GM10266 (cell line): ENCODE measurements at regions not wholly inside any gene's neighbourhood (a gene's known extent, or its start where the extent isn't known, plus 50 kb on each side); places are given as distances from the start of the nearest gene placed in this dataset.

ENCODE experiments used
- DNase-seq: peaks from one replicate; pipeline ENCODE4 v3.0.0; 2012; ENCODE audit errors: extremely low spot score
- CTCF ChIP-seq: IDR thresholded peaks from 2 replicates; pipeline ENCODE4 v1.5.1; 2012; ENCODE audit warnings: mild to moderate bottlenecking, low read depth; ENCODE audit not compliant: control insufficient read depth, insufficient read depth; ENCODE audit errors: missing control alignments

- TF ChIP-seq CTCF, result no peak
- DNase-seq, result no peak
These were observed 977.7 kb downstream of the JRKL start for GRCh38 chr11:97367406-97368083.

- no peak for DNase-seq
- TF ChIP-seq CTCF, result no peak
These were observed 999.5 kb downstream of the JRKL start for GRCh38 chr11:97389270-97389669.

- TF ChIP-seq CTCF, result no peak
- no peak for DNase-seq
These were observed 1008.4 kb downstream of the JRKL start for GRCh38 chr11:97398246-97398645.

GRCh38 chr11:97409141-97409540 is 1019.3 kb downstream of the JRKL start:
- TF ChIP-seq CTCF, result no peak
- no peak for DNase-seq

GRCh38 chr11:97414801-97415200 is 1025.0 kb downstream of the JRKL start:
- TF ChIP-seq CTCF, result no peak
- DNase-seq, result no peak

- no peak for DNase-seq
- TF ChIP-seq CTCF, result no peak
These were observed 1029.9 kb downstream of the JRKL start for GRCh38 chr11:97419729-97420128.

GRCh38 chr11:97428247-97428790 is 1038.5 kb downstream of the JRKL start:
- TF ChIP-seq CTCF, result no peak
- DNase-seq, result no peak
